Brain microvascular endothelial cell (primary cell): ENCODE measurements at regions not wholly inside any gene's neighbourhood (a gene's known extent, or its start where the extent isn't known, plus 50 kb on each side); places are given as distances from the start of the nearest gene placed in this dataset.

Experiments used
- DNase-seq: peaks from one replicate; pipeline ENCODE4 v3.0.0-alpha.2; 2020
- H3K27ac ChIP-seq: fragments of 250-450 bp; sonication (Bioruptor Pico); 2 replicates; pipeline ENCODE4 v1.5.1; 2020; ENCODE audit warnings: mild to moderate bottlenecking, moderate library complexity
- H3K27me3 ChIP-seq: fragments of 250-450 bp; sonication (Bioruptor Pico); replicated peaks from 2 replicates; pipeline ENCODE4 v1.5.1; 2020; ENCODE audit warnings: mild to moderate bottlenecking
- H3K36me3 ChIP-seq: fragments of 250-450 bp; sonication (Bioruptor Pico); replicated peaks from 2 replicates; pipeline ENCODE4 v1.5.1; 2020; ENCODE audit warnings: mild to moderate bottlenecking
- H3K4me3 ChIP-seq: 2 replicates; pipeline ENCODE4 v1.5.1; 2011; ENCODE audit warnings: low read depth, mild to moderate bottlenecking, control low read depth, low read length, moderate library complexity
- in situ Hi-C: cut with HindIII; loops from 2 replicates; pipeline ENCODE4 v1.10.0; 2017; ENCODE audit warnings: low sequenced_read_pairs, low pct_ligation_motif_present
- TF ChIP-seq, protein P1 (sequence below): IDR thresholded peaks from 2 replicates; pipeline ENCODE4 v1.5.1; 2011; ENCODE audit warnings: low read depth, mild to moderate bottlenecking, moderate library complexity, low read length, control low read depth, inconsistent platforms; ENCODE audit errors: missing control alignments

DNA sequence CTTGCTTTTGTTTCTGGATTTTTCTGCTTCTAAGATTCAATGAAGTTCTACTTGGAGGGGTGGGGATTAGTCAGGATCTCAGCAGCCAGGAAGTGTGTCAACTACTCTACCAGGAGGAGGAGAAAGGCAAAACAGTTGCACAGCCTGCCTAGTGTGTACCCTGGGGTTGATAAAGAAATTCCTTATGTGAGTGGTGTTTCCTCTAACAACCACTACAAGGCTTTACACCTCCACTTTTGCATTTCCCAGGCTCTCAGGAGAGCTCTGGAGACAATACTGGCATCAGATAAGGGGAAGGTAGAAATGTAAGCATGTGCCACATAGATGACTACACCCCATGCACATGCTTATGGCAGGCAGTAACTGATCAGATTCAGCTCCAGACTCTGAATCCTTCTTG is 174.6 kb downstream of the TOX3 start:
- no peak overlapping the region for H3K4me3 ChIP-seq
- DNase-seq, result no peak
- H3K27me3 ChIP-seq, result no peaks in the 10 kb centered on the region
- TF ChIP-seq, protein P1, sequence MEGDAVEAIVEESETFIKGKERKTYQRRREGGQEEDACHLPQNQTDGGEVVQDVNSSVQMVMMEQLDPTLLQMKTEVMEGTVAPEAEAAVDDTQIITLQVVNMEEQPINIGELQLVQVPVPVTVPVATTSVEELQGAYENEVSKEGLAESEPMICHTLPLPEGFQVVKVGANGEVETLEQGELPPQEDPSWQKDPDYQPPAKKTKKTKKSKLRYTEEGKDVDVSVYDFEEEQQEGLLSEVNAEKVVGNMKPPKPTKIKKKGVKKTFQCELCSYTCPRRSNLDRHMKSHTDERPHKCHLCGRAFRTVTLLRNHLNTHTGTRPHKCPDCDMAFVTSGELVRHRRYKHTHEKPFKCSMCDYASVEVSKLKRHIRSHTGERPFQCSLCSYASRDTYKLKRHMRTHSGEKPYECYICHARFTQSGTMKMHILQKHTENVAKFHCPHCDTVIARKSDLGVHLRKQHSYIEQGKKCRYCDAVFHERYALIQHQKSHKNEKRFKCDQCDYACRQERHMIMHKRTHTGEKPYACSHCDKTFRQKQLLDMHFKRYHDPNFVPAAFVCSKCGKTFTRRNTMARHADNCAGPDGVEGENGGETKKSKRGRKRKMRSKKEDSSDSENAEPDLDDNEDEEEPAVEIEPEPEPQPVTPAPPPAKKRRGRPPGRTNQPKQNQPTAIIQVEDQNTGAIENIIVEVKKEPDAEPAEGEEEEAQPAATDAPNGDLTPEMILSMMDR, result no peak
- no peaks in the 10 kb centered on the region for H3K36me3 ChIP-seq
- in situ Hi-C loops, result no loop called here
- no peak overlapping the region for H3K27ac ChIP-seq

DNA sequence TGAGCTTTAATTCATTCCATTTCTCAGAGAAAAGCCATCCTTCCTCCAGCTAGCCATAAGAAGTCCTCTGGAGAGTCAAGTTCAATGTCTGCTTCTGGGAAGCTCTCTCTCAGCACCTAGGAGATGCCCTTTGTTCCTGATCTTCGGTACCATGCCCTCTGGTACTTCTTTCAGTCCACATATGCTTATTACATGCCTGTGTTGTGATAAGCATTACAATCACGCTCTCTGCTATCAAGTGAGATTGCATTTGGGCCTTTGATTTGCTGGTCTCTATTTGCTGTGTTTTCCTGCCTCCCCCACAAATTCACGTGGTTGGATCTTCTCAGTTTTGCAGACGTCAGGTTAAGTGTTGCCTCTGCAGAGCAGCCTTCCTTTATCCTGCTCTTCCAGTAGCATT is 178.1 kb downstream of the TOX3 start:
- in situ Hi-C loops, result no loop called here
- no peaks in the 10 kb centered on the region for H3K36me3 ChIP-seq
- H3K4me3 ChIP-seq, result no peak overlapping the region
- no peaks in the 10 kb centered on the region for H3K27me3 ChIP-seq
- no peak overlapping the region for H3K27ac ChIP-seq
- no peak for DNase-seq
- TF ChIP-seq, protein P1, result no peak

DNA sequence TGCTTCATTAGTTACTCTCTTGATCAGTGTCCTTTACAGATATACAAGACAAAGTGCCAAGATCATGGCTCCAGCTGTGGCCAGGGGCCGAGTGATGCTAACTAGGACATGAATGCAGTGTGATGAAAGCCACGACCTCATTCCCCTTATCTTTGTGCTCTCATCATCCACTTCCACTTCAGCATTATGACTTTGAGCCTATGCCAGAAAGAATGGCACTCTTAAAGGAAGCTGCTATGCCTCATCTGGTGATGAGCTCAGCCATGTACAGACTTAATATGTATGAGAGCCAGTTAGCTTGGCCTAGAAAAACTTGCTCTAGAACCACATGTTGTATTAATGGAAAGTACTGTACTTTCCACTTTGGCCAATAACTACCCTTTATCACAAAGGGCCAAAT is 179.1 kb downstream of the TOX3 start:
- Histone ChIP-seq H3K27me3 (no peaks in the 10 kb centered on the region), H3K4me3 (no peak overlapping the region), H3K27ac (no peak overlapping the region), H3K36me3 (no peaks in the 10 kb centered on the region)
- TF ChIP-seq, protein P1, result no peak
- DNase-seq, result no peak
- in situ Hi-C loops, result no loop called here

DNA sequence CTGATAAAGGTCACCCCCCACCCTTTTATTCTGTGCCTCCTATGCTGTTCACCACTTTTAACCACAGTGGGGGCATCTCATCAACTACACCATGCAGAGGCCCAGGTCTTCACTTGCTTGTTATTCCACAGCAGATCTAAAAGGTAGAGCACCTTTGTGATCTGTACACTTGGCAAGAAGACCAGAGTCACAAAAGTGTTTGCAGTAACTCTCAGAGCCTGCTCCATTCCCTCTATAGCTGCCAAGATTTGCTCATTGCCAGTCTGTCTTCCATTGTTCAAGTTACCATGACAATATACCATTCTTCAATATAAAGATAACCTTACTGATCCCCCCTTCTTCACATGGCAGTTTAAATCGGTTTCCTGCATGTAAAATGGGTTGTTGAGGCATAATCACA is 180.0 kb downstream of the TOX3 start:
- TF ChIP-seq, protein P1, result no peak

DNA sequence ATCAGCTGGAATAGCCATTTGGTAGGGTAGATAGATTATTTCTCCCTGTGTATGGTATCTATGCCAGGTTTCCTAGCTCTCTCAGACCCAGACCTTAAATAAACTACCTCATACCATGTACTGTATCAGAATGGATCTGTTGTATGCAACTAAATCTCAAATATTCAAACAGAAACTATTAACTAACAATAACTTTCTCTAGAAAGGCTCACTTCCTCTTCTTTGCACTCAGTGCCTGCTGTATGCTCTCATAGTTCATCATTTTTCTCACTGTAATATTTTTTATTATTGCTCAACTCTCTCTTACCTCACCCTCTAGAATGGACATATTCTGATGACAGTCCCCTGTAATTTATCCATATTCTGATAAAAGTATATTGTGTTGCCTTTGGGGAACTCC is 182.4 kb downstream of the TOX3 start:
- TF ChIP-seq, protein P1, result no peak
- no peak for DNase-seq
- Histone ChIP-seq H3K27ac (no peak overlapping the region), H3K4me3 (no peak overlapping the region), H3K36me3 (no peaks in the 10 kb centered on the region), H3K27me3 (no peaks in the 10 kb centered on the region)
- in situ Hi-C loops, result no loop called here

More for the DNA sequence above, 180.0 kb downstream of the TOX3 start:
- in situ Hi-C loops, result no loop called here
- no peak for DNase-seq
- no peak overlapping the region for H3K27ac ChIP-seq
- H3K4me3 ChIP-seq, result no peak overlapping the region
- H3K27me3 ChIP-seq, result no peaks in the 10 kb centered on the region
- no peaks in the 10 kb centered on the region for H3K36me3 ChIP-seq

GRCh38 chr16:52363082-52363481 is 183.9 kb downstream of the TOX3 start:
- Histone ChIP-seq H3K27ac (no peak overlapping the region), H3K4me3 (no peak overlapping the region), H3K36me3 (no peaks in the 10 kb centered on the region), H3K27me3 (no peaks in the 10 kb centered on the region)
- no peak for DNase-seq
- in situ Hi-C loops, result no loop called here
- TF ChIP-seq, protein P1, result no peak
